ENCODE measurements at regions not wholly inside any gene's neighbourhood (a gene's known extent, or its start where the extent isn't known, plus 50 kb on each side); places are given as distances from the start of the nearest gene placed in this dataset.

- no peaks in the 10 kb centered on the region for H3K36me3 Mint-ChIP-seq (ENCODE audit: low read depth)
- no peak overlapping the region for H3K27ac Mint-ChIP-seq
- no peak overlapping the region for H3K4me3 Mint-ChIP-seq
- DNase-seq (ENCODE audit: low spot score): no peak
- H3K4me1 Mint-ChIP-seq (ENCODE audit: low read depth): no peaks in the 10 kb centered on the region
- H3K27me3 Mint-ChIP-seq (ENCODE audit: low read depth): no peaks in the 10 kb centered on the region
- H3K9me3 Mint-ChIP-seq: no peaks in the 10 kb centered on the region
These were observed 722.1 kb downstream of the DACH1 start for GRCh38 chr13:71144883-71145282.

GRCh38 chr13:71137101-71137500 lies 729.9 kb downstream of the DACH1 start:
- H3K4me1 Mint-ChIP-seq (ENCODE audit: low read depth): no peaks in the 10 kb centered on the region
- H3K36me3 Mint-ChIP-seq (ENCODE audit: low read depth): no peaks in the 10 kb centered on the region
- H3K27ac Mint-ChIP-seq: no peak overlapping the region
- H3K4me3 Mint-ChIP-seq: no peak overlapping the region
- no peak for DNase-seq (ENCODE audit: low spot score)
- H3K9me3 Mint-ChIP-seq: no peaks in the 10 kb centered on the region
- no peaks in the 10 kb centered on the region for H3K27me3 Mint-ChIP-seq (ENCODE audit: low read depth)

DNA sequence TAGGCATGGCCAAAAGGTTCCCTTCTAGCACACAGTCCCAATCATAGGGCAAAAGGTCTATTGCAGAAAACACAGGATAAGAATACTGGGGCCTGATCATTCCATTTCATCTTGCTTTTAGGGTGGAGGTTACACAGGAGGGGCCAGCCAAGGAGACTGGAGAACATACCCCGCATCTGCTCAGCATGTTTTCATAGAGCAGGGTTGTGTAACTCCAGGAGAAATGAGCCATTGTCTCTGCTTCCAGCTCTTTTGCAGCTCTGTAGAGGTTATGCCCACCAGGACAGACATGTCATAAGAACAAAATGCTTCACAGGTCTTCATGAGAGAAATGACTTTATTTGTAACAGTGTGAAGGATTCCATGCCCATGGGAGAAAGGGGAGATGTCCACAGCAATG lies 742.8 kb downstream of the DACH1 start:
- Mint-ChIP-seq H3K4me1 (ENCODE audit: low read depth) (no peaks in the 10 kb centered on the region), H3K36me3 (ENCODE audit: low read depth) (no peaks in the 10 kb centered on the region), H3K4me3 (no peak overlapping the region), H3K27ac (no peak overlapping the region), H3K9me3 (peaks cover 6% of the 10 kb centered on the region), H3K27me3 (ENCODE audit: low read depth) (no peaks in the 10 kb centered on the region)
- DNase-seq (ENCODE audit: low spot score): no peak

DNA sequence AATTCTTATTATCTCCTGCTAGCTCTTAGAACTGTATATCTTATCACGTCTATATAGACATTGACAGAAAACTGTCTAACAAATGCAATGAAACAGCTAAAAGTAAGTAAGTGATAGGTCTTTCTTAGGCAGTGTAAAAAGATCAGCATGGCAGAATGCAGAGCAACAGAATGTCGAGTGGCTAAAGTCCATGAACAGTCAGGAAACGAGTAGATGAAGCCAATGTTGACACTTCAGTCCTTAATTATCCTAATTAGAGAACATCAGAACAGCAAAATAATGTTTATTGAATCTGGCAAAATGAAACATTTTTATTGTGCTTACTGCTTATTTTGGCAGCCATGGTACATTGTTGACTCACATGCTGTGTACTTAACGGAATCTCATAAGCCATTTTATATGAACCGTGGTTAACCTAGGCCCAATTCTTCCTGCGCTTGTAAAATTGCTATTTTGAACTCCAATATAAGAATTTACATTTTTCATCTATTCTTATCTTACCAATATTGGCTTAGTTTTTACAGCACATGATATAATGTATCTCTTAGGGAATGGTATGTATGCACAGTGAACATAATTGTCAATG lies 748.1 kb downstream of the DACH1 start:
- H3K9me3 Mint-ChIP-seq: no peaks in the 10 kb centered on the region
- H3K4me1 Mint-ChIP-seq (ENCODE audit: low read depth): no peaks in the 10 kb centered on the region
- H3K27ac Mint-ChIP-seq: no peak overlapping the region
- H3K27me3 Mint-ChIP-seq (ENCODE audit: low read depth): no peaks in the 10 kb centered on the region
- no peak for DNase-seq (ENCODE audit: low spot score)
- H3K36me3 Mint-ChIP-seq (ENCODE audit: low read depth): no peaks in the 10 kb centered on the region
- H3K4me3 Mint-ChIP-seq: no peak overlapping the region

DNA sequence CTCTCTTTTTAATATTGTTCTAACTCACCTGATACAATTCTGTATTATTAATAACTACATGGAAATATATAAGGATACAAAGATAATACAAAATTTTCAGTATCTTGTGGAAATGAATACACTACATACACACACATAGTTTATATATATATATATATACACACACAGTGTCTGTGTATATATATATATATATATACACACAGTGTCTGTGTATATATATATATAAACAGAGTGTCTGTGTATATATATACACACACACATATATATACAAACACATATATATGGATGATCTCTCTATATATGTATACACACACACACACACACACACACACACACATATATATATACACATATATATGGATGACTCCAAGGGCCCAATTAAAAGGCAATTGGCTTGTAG lies 749.1 kb downstream of the DACH1 start:
- Mint-ChIP-seq H3K4me3 (no peak overlapping the region), H3K4me1 (ENCODE audit: low read depth) (no peaks in the 10 kb centered on the region), H3K27me3 (ENCODE audit: low read depth) (no peaks in the 10 kb centered on the region), H3K36me3 (ENCODE audit: low read depth) (no peaks in the 10 kb centered on the region), H3K9me3 (no peaks in the 10 kb centered on the region), H3K27ac (no peak overlapping the region)
- DNase-seq (ENCODE audit: low spot score): no peak

DNA sequence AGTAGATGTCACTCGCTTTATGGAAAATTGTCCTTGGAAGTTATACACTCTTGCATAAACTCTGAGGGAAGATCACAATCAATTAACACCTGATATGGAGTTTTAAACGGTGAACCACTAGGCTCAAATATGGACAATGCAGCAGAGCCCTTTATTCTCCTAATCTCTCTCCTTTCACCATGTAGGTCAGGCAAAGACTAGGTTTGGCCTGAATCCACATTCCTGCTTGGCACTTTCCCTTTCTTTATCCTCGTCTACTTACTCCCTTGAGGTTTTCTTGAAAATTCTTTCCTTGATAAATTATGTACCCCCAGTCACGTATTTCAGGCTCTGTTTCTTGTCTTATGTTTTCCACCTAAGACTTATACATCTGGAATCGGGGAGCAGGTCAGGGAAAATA lies 751.7 kb downstream of the DACH1 start:
- H3K27me3 Mint-ChIP-seq (ENCODE audit: low read depth): no peaks in the 10 kb centered on the region
- no peaks in the 10 kb centered on the region for H3K36me3 Mint-ChIP-seq (ENCODE audit: low read depth)
- H3K9me3 Mint-ChIP-seq: no peaks in the 10 kb centered on the region
- no peaks in the 10 kb centered on the region for H3K4me1 Mint-ChIP-seq (ENCODE audit: low read depth)
- H3K27ac Mint-ChIP-seq: no peak overlapping the region
- no peak for DNase-seq (ENCODE audit: low spot score)
- H3K4me3 Mint-ChIP-seq: no peak overlapping the region

- H3K27ac Mint-ChIP-seq: no peak overlapping the region
- no peaks in the 10 kb centered on the region for H3K36me3 Mint-ChIP-seq (ENCODE audit: low read depth)
- no peaks in the 10 kb centered on the region for H3K4me1 Mint-ChIP-seq (ENCODE audit: low read depth)
- no peak overlapping the region for H3K4me3 Mint-ChIP-seq
- H3K27me3 Mint-ChIP-seq (ENCODE audit: low read depth): no peaks in the 10 kb centered on the region
- no peaks in the 10 kb centered on the region for H3K9me3 Mint-ChIP-seq
- no peak for DNase-seq (ENCODE audit: low spot score)
These were observed 770.6 kb downstream of the DACH1 start for GRCh38 chr13:71096421-71096820.

DNA sequence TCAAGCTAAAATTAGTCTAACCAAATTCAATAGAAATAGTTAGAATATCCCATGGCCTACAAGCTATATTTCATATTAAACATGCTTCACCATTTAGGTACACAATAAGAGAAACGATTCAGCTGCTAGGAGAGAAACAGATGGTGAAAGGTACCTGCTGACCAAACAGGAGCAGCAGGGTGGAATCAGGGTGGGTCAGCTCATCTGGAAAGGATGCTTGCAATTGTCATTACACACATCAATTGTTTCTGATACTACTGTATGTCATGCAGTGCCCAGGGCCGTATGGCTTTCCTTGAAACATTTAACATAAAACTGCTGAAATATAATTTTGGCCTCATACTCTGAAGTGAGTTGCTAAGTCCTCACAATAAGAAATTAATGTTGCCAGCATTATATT lies 776.0 kb downstream of the DACH1 start:
- Mint-ChIP-seq H3K4me1 (ENCODE audit: low read depth) (no peaks in the 10 kb centered on the region), H3K4me3 (no peak overlapping the region), H3K36me3 (ENCODE audit: low read depth) (no peaks in the 10 kb centered on the region), H3K27me3 (ENCODE audit: low read depth) (no peaks in the 10 kb centered on the region), H3K9me3 (peaks cover 3% of the 10 kb centered on the region), H3K27ac (no peak overlapping the region)
- DNase-seq (ENCODE audit: low spot score): no peak

DNA sequence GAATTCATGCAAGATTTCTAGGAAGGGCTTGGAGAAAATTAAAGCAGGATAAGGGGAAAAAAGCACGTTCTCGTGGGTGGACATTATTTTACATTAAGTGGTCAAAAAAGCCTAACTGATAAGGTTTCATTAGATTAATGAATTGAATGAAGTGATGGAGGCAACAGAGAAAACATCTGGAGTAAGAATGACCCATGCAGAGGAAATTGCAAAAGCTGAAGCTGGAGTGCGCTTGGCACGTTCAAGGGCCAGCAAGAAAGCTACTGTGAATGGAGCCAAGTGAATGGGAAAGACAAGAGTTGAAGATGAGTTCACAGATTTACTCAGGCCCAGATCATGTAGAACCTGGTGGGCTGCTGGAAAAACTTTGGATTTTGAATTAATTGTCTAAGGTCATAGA lies 777.9 kb downstream of the DACH1 start:
- Mint-ChIP-seq H3K9me3 (peaks cover 3% of the 10 kb centered on the region), H3K27ac (no peak overlapping the region), H3K4me3 (no peak overlapping the region), H3K4me1 (ENCODE audit: low read depth) (no peaks in the 10 kb centered on the region), H3K27me3 (ENCODE audit: low read depth) (no peaks in the 10 kb centered on the region), H3K36me3 (ENCODE audit: low read depth) (no peaks in the 10 kb centered on the region)
- DNase-seq (ENCODE audit: low spot score): no peak

GRCh38 chr13:71087432-71087831 lies 779.6 kb downstream of the DACH1 start:
- Mint-ChIP-seq H3K9me3 (peaks cover 3% of the 10 kb centered on the region), H3K36me3 (ENCODE audit: low read depth) (no peaks in the 10 kb centered on the region), H3K4me3 (no peak overlapping the region), H3K4me1 (ENCODE audit: low read depth) (no peaks in the 10 kb centered on the region), H3K27me3 (ENCODE audit: low read depth) (no peaks in the 10 kb centered on the region), H3K27ac (no peak overlapping the region)
- DNase-seq (ENCODE audit: low spot score): no peak

- Mint-ChIP-seq H3K4me3 (no peak overlapping the region), H3K9me3 (peaks cover 3% of the 10 kb centered on the region), H3K27ac (no peak overlapping the region), H3K36me3 (ENCODE audit: low read depth) (no peaks in the 10 kb centered on the region), H3K4me1 (ENCODE audit: low read depth) (no peaks in the 10 kb centered on the region), H3K27me3 (ENCODE audit: low read depth) (no peaks in the 10 kb centered on the region)
- DNase-seq (ENCODE audit: low spot score): no peak
These were observed 780.0 kb downstream of the DACH1 start for GRCh38 chr13:71087006-71087405.

DNA sequence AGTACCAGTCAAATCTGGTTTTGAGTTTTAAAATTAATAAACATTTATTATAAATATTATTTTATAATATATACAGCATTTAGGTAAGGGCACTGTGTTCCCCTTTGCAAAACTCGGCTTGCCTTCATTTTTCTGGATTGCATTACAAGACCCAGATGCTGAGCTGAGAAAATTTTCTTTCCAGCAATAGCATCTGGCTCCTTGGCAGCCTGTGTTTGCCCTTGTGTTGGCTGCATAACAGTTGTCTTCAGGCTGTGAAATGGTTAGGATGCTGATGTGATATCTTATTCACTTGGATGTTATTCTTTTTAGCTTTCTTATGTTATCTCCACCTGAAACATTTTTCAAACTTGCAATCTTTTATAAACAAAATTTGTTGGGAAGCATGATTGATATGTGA lies 784.4 kb downstream of the DACH1 start:
- H3K9me3 Mint-ChIP-seq: peaks cover 3% of the 10 kb centered on the region
- H3K27ac Mint-ChIP-seq: no peak overlapping the region
- no peaks in the 10 kb centered on the region for H3K27me3 Mint-ChIP-seq (ENCODE audit: low read depth)
- H3K4me1 Mint-ChIP-seq (ENCODE audit: low read depth): no peaks in the 10 kb centered on the region
- H3K4me3 Mint-ChIP-seq: no peak overlapping the region
- DNase-seq (ENCODE audit: low spot score): no peak
- no peaks in the 10 kb centered on the region for H3K36me3 Mint-ChIP-seq (ENCODE audit: low read depth)

GRCh38 chr13:71079638-71080037 lies 787.4 kb downstream of the DACH1 start:
- H3K27me3 Mint-ChIP-seq (ENCODE audit: low read depth): no peaks in the 10 kb centered on the region
- H3K4me3 Mint-ChIP-seq: no peak overlapping the region
- H3K9me3 Mint-ChIP-seq: no peaks in the 10 kb centered on the region
- H3K4me1 Mint-ChIP-seq (ENCODE audit: low read depth): no peaks in the 10 kb centered on the region
- no peak overlapping the region for H3K27ac Mint-ChIP-seq
- no peak for DNase-seq (ENCODE audit: low spot score)
- no peaks in the 10 kb centered on the region for H3K36me3 Mint-ChIP-seq (ENCODE audit: low read depth)

DNA sequence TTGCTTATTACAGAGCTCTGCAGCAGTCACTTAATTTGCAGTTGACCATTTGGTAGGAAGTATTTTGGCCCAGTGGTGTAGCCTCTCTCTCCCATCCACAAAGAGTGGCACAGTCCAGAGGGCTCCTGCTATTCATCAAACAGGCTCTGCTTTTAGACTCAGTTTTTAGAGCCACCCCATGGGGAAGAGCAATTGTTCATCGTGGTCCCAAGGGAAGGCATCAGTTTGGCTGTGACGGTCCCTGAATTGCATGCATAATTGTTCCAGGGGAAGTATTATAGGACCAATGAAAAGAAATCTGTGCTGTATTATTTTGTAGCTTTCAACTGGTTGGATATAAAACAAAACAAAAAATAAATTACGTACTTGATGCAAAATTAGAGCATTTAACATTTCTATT lies 799.0 kb downstream of the DACH1 start:
- H3K4me3 Mint-ChIP-seq: no peak overlapping the region
- H3K4me1 Mint-ChIP-seq (ENCODE audit: low read depth): no peaks in the 10 kb centered on the region
- H3K36me3 Mint-ChIP-seq (ENCODE audit: low read depth): no peaks in the 10 kb centered on the region
- H3K27ac Mint-ChIP-seq: no peak overlapping the region
- no peaks in the 10 kb centered on the region for H3K27me3 Mint-ChIP-seq (ENCODE audit: low read depth)
- H3K9me3 Mint-ChIP-seq: peaks cover 5% of the 10 kb centered on the region
- DNase-seq (ENCODE audit: low spot score): no peak

DNA sequence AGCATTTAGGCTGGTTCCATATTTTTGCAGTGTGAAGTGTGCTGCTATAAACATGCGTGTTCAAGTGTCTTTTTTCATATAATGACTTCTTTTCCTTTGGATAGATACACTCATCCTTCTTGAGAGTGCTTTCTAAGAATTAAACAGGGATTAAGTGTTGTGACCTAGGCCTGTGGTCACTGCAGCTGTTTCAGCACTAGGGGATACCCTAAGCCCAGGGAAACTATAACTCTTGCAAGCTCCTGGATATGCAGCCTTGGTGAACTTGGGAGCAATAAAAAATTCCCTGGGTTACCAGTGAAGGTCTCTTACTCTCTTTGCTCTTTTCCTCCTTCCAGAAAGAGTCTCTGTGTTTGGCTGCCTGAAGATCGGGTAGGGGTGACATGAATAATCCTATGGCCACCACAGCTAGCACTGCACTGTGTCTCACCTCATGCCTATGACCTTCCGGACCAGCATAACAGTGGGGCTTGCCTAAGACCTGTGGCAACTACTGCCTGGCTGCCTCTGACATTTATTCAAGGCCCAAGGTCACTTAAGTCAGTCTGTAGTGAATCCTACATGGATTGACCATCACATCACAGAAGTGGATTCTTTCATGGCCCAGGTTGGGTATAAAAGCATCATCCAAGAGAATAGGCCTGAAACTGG lies 799.7 kb downstream of the DACH1 start:
- H3K4me1 Mint-ChIP-seq (ENCODE audit: low read depth): no peaks in the 10 kb centered on the region
- H3K4me3 Mint-ChIP-seq: no peak overlapping the region
- H3K36me3 Mint-ChIP-seq (ENCODE audit: low read depth): no peaks in the 10 kb centered on the region
- H3K27ac Mint-ChIP-seq: no peak overlapping the region
- no peaks in the 10 kb centered on the region for H3K27me3 Mint-ChIP-seq (ENCODE audit: low read depth)
- DNase-seq (ENCODE audit: low spot score): no peak
- H3K9me3 Mint-ChIP-seq: peaks cover 5% of the 10 kb centered on the region

Data from T-helper 2 cell treated with Interferon-gamma antibody and Interleukin-4, amounts not matched to agents 5 μg/mL and 100 μg/mL, for 36 hours (primary cell).